Glomerular endothelial cell (primary cell): ENCODE measurements at regions not wholly inside any gene's neighbourhood (a gene's known extent, or its start where the extent isn't known, plus 50 kb on each side); places are given as distances from the start of the nearest gene placed in this dataset.
"Not testable (repeated sequence)": the region's sequence is repeated elsewhere in the genome, so short reads cannot be mapped to it uniquely, and the experiment has no call there.

Experiments
- DNase-seq: peaks from one replicate; pipeline ENCODE4 v3.0.0-alpha.2; 2011; ENCODE audit warnings: low read depth, low spot score; ENCODE audit errors: extremely low read depth

GRCh38 chr3:82128271-82128670 is 366.8 kb upstream of the GBE1 start:
- no peak for DNase-seq

GRCh38 chr3:82122554-82123345 is 361.3 kb upstream of the GBE1 start:
- no peak for DNase-seq

DNA sequence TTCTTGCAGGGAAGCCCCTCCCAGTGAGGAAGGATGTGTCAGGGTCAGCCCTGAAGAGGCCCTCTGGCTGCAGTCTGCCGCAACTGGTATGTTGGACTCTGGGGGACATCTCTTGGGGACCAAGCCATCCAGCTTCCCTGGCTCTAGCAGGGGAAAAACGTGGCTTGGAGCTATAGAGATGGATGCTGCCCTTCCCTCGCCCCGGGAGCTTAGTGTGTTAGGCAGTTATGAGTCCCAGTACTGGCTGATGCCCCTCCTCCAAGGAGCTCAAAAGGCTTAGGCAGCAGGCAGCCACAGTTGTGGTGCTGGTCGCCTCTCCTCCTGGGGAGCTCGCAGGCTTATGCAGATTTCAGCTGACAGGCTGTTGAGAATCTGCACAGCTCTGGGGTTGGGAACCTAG is 353.1 kb upstream of the GBE1 start:
- no peak for DNase-seq

DNA sequence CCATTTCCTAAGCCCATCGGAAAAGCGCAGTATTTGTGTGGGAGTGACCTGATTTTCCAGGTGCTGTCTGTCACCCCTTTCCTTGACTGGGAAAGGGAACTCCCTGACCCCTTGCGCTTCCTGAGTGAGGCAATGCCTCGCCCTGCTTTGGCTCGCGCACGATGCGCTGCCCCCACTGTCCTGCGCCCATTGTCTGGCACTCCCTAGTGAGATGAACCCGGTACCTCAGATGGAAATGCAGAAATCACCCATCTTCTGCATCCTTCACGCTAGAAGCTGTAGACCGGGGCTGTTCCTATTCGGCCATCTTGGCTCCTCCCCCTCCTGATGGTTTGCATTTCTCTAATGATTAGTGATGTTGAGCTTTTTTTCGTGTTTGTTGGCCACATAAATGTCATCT is 349.3 kb upstream of the GBE1 start:
- not testable (repeated sequence) for DNase-seq

DNA sequence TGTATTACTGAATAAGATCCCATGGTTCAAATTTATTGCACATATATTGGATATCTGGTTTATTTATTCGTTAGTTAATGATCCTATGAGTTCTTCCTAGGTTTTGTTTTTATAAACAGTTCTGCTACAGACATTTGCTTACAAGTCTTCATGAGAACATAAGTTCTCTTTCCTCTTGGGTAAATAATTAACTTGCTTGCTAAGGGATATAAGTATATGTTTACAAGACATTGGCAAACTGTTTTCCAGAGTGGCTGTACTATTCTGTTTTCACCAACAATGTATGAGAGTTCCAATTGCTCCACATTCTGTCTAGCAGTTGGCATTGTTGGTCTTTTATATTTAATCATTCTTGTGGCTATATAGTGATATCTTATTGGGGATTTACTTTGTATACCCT is 341.8 kb upstream of the GBE1 start:
- no peak for DNase-seq

- DNase-seq, result no peak
Measured at GRCh38 chr3:82100378-82100777, 338.9 kb upstream of the GBE1 start.

GRCh38 chr3:82093641-82094040 is 332.2 kb upstream of the GBE1 start:
- no peak for DNase-seq

- no peak for DNase-seq
Measured at GRCh38 chr3:82088749-82089148, 327.3 kb upstream of the GBE1 start.

DNA sequence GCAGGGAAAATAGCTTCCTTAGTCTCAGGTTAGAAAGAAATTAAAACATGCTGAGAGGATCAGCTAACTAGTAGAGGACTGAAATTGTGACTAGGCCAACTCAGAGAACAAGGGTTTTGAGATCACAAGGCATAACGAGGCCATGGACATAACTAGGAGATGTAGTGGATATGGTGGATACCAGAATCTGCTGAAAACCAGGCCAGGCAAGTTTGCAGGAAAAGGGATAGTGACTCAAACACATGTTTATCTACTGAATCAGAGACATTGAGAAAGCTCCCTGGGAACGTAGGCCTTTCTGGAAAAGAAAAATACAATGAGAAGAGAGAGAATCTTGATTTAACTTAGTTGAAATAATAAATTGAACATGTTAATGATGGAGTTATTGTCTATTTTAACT is 326.5 kb upstream of the GBE1 start:
- DNase-seq, result no peak

- no peak for DNase-seq
Measured at GRCh38 chr3:82085851-82086475, 324.5 kb upstream of the GBE1 start.

DNA sequence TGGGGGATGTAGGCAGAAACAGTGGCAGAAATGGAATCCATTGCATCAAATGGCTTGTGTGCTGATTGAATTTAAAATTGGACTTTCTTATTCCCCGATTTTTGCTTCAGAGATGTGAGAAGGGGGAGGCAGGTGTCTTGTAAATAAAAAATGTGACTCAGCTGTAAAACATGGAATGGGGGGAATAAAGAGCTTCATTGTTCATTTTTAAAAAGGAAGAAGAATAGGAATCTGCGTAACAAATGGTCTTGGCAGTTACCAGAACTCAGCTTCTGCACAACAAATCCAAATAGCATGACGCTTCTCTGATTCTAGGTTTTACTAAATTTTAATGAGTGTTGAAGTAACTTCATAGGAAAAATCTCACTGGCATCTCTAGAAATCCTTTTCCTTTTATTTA is 323.9 kb upstream of the GBE1 start:
- DNase-seq, result no peak

GRCh38 chr3:82084824-82085223 is 323.4 kb upstream of the GBE1 start:
- DNase-seq, result no peak

DNA sequence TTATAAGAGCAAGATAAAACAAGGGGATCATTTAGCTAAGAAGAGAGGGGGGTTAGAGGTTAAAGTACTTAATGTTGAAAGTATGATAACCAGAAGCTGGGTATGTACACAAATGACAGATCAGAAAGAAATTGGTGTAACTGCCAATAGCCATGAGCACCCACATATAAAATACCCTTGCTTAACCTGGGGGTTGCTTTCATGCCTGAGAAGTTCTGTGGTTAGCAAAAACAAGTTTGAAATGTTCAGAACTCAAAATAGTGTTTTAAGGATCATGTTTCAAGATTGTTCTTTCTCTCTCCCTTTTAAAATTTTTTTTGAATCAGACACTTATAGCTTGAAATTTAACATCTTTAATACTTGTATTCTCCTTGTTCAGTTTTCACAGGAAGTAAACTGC is 321.4 kb upstream of the GBE1 start:
- DNase-seq, result no peak

- no peak for DNase-seq
Measured at GRCh38 chr3:82081351-82081750, 319.9 kb upstream of the GBE1 start.

DNA sequence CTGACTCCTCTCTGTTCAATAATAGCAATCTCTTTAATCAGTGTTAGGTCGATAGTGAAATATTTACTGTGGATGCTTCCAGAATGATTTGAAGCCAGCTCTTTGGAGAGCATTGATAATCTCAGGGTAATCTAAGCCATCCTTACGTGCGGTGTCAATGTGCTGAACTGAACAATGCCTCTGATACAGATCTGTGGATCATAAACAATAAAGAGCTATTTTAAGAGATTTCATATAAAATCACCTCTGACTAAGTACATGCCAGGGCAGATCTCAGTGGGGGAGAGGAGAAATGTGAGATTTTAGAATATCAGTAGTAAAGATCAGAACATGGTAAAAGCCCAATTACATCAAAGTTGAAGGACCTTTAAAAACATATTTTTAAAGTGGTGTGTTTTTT is 319.3 kb upstream of the GBE1 start:
- DNase-seq, result no peak

DNA sequence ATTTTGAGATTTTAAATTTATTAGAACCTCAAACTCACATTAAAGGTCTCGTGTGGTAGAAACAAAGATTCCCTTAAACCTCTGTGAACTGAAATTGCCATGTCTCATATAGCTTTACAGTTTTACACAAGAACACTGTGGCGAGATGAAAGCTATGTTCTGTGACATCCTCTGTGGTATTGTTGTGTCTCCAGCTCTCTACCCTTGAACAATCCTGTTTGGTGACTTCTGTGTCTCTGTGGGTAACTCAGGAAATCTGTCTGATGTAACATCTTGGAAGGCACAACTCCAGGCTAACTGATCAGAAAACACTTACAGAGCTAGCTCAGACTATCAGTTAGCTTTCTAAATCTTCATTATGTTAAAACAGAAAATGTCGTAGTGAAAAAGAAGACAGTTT is 318.8 kb upstream of the GBE1 start:
- no peak for DNase-seq

DNA sequence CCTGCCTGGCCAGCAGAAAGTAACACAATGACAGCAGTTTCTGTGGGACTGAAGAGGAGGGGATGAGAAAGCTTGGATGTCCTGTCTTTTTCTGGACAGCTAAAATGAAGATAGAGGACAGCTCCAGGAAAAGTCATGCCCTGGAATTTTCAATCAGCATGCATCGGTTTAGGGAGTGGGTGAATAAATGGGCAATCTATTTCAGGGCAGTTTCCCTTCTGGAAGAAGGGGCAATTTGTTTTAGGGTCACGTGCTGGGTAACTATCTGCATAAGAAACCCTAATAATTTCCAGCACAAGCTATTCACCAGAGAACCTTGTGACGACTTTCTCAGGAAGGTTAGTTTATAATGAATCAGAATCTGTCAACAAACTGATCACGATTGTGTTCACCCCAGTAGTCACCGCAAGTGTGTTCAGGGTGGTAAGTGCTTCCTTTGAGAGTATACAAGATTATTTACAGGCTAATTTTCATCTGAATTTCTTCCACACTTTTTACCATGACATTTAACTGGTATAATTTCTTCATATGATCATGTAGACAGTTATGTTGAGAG is 318.0 kb upstream of the GBE1 start:
- no peak for DNase-seq

GRCh38 chr3:82078246-82078645 is 316.8 kb upstream of the GBE1 start:
- DNase-seq, result no peak

GRCh38 chr3:82067420-82067819 is 306.0 kb upstream of the GBE1 start:
- DNase-seq, result no peak

GRCh38 chr3:82058809-82059208 is 297.4 kb upstream of the GBE1 start:
- no peak for DNase-seq

DNA sequence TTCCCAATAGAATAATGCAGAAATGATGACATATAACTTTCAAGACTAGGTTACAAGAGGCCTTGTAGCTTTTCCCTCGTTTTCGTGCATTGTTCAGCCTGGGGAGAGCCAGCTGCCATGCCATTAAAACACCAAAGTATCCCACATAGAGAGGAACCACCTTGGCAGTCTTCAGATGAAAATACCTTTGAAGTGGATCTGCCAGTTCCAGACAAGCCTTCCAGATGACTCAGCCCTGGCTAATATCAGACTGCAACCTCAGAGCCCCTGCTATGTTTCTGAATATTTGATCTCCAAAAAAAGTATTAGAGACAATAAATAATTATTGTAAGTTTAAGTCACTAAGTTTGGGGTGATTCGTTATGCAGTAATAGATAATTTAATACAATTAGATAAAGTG is 294.3 kb upstream of the GBE1 start:
- DNase-seq, result no peak

GRCh38 chr3:82054849-82055248 is 293.4 kb upstream of the GBE1 start:
- DNase-seq, result no peak
